GM19463 (cell line): ENCODE measurements at regions not wholly inside any gene's neighbourhood (a gene's known extent, or its start where the extent isn't known, plus 50 kb on each side); places are given as distances from the start of the nearest gene placed in this dataset.

Experiments used
- ATAC-seq: cut with Tn5 transposase; IDR thresholded peaks from one replicate; pipeline ENCODE4 v1.9.1; 2021; ENCODE audit warnings: mild to moderate bottlenecking, moderate library complexity; ENCODE audit not compliant: unreplicated experiment

DNA sequence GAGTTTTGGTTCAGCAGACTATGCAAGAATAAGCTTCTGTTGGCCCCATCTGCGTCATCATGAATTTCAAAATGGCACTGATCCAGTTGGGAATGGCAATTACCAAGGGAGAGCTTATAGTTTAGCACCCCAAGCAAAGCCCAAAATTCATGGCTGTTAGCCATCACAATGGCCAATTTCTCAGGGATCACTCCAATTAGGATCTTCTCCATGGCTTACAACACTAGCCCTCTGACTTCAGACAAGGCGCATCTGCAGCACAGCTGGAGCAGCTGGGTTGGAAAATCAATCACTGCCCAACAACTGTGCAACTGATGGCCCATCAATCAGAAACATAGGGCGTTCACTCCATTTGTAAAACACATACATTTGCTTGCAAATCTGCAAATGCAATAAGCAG lies 273.6 kb downstream of the SRBD1 start:
- ATAC-seq, result no peak

DNA sequence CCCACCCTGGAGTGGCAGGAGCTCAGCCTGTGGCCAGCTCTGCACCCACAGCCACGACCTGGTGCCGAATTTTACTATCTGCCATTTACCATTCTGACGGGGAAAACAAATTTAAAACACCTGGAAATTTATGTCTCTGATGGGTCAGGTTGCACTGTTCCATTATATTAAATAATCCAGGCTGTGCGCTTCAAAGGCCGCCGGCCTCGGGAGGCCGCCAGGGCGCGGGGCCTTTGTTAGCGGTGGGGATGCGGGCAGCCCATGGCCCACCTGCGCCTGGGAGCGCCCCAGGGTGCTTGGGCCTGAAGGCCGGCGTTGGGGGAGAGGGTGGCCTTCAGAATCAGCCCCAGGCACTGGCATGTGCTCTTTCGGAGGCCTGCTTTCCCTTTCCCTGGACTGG lies 276.9 kb downstream of the SRBD1 start:
- no peak for ATAC-seq

DNA sequence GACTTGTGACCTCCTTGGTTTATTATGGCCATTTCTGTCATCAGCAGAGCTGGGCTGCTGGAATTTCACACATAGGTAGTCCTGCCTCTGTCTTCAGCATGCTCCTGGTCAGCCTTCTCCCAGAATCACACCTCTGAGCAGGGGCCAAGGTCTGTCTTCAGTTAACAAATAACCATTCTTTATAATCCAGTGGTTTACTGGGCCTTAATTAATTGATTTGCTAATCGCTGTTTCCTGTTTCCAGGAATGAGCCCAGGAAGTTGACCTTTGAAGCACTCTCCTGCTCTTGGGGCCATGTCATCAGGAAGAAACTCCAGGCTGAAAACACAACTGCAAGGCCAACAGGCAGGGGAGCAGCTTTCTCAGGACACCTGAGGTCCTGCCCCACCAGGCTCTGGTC lies 278.5 kb downstream of the SRBD1 start:
- ATAC-seq, result no peak

DNA sequence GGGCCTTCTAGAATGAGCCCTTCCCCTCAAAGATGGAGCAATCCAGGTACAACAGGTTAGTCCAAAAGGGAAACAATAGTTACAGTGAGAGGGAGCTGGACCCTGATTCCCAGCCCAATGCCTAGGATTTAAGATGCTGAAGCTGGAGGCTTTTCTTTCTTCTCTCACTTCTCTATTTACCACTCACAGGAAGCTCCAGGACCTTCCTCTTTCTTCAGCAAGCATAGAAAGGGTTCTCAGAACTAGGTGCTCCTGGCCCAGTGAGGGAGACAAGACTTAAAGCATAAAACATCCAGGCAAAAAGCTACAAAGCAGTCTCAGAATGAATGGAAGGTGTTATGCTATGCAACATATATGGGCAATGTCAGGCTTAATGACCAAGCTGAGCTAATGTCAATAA lies 279.0 kb downstream of the SRBD1 start:
- ATAC-seq, result no peak

GRCh38 chr2:45331410-45331786 lies 279.7 kb downstream of the SRBD1 start:
- no peak for ATAC-seq

DNA sequence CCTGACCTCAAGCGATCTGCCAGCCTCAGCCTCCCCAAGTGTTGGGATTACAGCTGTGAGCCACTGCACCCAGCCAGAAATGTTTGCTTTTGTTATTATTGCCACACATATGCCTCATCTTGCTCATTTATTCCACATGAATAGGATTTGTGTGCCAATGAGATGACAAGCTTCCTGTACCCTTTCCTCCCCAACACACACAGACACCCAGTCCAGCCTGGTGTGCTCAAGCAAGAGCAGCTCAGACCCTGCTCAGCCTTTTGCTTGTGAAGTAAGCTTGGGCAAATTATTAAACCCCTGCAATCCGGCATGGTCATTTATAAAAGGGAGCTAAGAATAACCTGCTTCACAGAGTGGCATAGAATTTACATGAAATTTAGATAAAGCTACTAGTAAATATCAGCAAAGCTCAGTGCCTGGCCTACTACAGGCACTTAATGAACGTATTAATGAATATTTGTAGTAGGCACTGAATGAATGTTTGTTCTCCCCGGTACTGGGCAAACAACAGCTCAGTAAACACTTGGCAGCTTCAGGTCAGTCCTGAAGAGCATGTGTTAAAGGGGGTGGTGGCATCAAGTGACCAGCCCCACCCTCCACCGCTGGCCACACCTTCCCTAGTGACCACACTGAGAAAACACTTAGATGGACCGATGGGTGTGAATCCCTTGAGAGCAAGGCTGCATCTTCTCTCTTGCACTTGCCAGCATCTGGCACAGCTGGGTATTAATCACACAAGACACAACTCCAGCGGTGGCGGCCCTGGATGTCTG lies 280.2 kb downstream of the SRBD1 start:
- no peak for ATAC-seq

GRCh38 chr2:45330108-45330507 lies 281.0 kb downstream of the SRBD1 start:
- no peak for ATAC-seq

- no peak for ATAC-seq
Observed at GRCh38 chr2:45329045-45329677, 281.9 kb downstream of the SRBD1 start.

DNA sequence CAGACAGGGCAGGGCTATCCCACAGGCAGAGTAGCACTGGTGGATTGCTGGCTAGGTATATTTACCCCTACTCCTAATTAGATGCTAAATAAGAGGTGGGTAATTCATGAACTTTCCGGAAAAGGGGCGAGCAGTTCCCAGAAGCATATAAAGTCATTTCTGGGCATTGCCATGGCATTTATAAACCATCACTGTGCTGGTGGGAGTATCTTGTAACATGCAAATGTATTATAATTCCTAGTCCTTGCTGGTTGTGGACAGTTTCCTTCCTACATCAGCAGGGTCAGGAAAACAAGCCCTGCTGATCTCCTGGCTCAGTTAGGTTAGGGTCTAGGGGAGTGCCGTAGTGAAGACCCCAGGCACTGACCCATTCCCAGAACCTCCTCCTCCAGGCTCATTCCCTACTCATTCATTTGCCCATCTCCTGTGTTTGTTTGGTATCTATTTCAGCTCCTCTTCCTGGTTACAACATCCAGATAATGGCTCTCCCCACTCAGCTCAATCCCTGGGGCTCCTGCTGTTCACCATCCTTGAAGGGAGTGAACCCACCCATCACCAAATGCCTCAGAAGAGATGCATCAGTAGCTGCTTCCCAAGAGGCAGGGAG lies 282.7 kb downstream of the SRBD1 start:
- no peak for ATAC-seq

GRCh38 chr2:45323344-45323743 lies 287.7 kb downstream of the SRBD1 start:
- ATAC-seq, result no peak

DNA sequence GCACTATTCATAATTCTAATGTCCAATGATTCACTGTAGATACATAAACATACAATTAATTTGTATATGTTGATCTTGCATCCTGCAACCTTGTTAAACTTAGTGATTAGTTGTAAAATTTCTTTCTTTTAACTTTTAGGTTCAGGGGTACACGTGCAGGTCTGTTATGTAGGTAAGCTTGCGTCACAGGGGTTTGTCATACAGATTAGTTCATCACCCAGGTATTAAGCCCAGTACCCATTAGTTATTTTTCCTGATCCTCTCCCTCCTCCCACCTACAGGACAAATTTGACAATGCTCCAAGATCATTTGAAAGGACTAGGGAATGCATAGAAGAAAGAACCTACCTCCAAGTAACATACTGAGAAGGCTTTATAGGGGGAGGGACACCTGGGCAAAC lies 290.1 kb downstream of the SRBD1 start:
- ATAC-seq, result no peak

DNA sequence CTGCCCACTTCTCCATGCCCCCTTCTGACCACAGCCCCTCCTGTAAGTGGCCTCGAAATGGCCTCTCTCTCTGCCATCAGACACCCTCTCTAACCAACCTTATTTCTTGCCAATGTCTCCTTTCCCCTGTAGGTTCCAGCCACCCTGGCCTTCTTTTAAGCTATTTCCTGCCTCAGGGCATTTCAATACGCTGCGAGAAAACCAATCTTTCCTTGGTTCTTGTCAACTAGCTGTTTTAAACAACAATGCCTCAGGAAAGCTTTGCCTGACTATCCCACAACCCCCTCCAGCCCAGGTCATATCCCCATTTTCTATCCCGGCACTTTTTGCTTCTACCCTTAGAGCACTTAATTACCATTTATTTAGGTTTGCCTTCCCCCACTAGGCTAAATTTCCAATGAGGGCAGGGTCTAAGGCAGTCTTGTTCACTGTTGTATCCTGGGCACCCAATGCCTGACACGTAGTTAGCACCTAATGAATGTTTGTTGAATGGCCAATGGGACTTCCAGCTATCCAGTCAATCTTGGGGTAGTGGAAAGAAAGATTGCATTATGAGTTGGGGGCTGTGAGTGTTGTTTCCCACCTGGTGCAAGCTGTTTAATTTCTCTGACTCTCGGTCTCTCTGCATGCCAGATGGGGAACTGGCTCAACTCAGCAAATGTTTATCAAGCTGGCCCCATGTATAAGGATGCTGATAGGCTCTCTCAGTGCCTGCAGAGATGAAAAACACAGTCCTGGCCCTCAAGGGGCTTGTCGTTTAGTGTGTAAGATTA lies 291.2 kb downstream of the SRBD1 start:
- no peak for ATAC-seq

DNA sequence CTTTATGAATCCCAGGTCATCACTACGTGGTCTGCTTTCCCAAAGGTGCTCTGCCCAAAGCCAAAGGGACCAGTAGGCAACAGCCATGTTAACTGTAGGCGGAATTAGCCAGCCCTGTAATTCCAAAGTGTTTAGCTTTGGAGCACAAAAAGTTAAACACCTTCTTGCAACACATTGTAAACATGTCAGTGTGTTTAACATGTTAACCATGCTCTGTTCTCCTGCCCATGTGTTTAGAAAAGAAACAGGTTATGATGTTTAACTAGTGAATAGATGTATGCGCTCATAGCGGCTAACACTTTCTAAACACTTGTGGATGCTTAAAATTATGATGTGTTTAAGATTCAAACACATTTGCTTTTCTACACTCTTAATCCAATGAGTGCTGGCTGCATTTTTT lies 292.4 kb downstream of the SRBD1 start:
- no peak for ATAC-seq

- no peak for ATAC-seq
Observed at GRCh38 chr2:45316576-45317338, 294.3 kb downstream of the SRBD1 start.

DNA sequence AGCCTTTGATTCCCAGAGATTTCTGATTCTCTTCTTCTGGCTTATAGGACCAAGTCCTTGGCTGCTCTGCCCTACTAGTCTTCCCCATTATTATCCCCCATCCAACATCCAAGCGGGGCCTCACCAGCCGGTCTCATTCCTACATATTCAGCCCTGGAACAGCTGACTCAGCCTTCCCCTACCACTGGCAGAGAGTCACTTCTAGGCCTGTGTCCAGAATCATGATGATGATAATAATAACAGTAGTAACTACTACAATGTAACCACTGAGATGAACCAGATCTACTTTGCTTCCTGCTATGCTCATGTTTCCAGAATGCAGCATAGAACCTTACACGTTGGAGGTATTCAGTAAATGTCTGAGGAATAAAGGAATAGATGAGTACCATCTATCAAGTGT lies 295.2 kb downstream of the SRBD1 start:
- no peak for ATAC-seq

- ATAC-seq, result no peak
Observed at GRCh38 chr2:45312275-45312674, 298.8 kb downstream of the SRBD1 start.

DNA sequence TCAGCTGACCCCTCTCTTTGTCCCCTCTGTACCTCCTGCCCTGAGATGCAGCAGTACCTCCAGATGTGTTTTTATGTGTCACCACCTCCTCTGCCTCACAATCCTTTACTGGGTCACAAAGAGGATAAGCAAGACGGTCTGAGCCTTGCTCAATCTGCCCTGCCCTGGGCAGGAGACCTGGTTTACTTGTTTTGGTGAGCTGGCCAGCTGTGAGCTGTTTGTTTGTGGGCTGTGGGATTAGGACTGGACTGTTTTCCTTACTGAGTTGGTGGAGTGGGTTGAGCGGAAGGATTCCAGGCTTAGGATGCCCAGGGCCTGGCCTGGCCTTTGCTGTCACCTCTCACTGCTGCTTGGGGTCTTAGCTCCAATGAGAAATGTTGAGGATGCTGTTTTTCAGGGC lies 299.5 kb downstream of the SRBD1 start:
- no peak for ATAC-seq

- ATAC-seq, result no peak
Observed at GRCh38 chr2:45307147-45307546, 297.9 kb upstream of the SIX2 start.

DNA sequence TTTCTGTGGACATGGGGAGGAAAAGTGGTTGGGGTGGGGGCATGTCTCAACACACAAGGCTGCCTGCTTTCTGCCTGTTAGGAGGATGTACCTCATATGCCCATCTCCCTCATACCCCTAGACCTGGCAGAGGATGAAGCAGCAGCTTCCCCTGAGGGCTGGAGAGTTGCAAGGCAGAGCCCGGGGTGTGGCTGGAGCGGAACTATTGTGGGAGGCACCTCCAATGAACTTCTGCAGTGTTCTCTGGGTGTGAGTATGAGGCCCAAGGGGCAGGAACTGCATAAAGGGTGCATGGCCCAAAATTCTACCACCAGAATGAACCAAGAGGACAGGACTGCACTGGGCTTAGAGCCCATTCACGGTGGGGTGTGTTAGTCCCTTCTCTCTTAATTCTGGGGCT lies 296.3 kb upstream of the SIX2 start:
- no peak for ATAC-seq

GRCh38 chr2:45303417-45304202 lies 294.4 kb upstream of the SIX2 start:
- no peak for ATAC-seq
